HG03378 (cell line): ENCODE measurements at regions not wholly inside any gene's neighbourhood (a gene's known extent, or its start where the extent isn't known, plus 50 kb on each side); places are given as distances from the start of the nearest gene placed in this dataset.
"Not testable (repeated sequence)": the region's sequence is repeated elsewhere in the genome, so short reads cannot be mapped to it uniquely, and the experiment has no call there.

Experiments used
- ATAC-seq: cut with Tn5 transposase; IDR thresholded peaks from one replicate; pipeline ENCODE4 v1.9.1; 2021; ENCODE audit warnings: mild to moderate bottlenecking, moderate library complexity; ENCODE audit not compliant: unreplicated experiment

DNA sequence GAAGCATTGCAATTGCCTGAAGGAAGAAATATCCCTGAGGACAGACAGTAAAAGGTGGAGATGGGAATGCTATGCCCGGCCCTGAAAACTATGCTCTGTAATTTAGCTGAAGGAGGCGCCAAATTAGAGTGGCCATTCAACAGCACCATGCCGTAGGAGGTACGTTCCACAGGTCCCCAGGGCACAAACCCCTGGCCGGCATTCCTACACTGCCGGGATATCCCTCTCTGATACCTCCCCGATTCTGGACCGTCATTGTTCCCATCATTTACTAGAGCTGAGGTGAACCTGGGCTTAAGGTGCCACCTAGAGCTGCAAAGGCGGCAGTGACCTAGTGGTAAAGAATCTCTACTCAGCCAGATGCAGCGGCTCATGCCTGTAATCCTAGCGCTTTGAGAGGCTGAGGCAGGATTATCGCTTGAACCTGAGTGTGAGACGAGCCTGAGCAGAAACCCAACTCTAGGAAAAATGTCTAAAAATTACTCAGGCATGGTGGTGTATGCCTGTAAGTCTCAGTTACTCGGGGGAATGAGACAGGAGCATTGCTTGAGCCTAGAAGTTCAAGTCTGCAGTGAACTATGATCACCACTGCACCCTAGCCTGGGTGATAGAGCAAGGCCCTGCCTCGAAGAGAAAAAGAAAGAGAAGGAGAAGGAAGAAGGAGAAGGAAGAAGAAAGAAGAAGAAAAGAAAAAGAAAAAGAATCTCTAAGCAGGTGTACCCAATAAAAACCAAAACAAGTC, 53.0 kb upstream of the TNKS2 start:
- no peak for ATAC-seq

DNA sequence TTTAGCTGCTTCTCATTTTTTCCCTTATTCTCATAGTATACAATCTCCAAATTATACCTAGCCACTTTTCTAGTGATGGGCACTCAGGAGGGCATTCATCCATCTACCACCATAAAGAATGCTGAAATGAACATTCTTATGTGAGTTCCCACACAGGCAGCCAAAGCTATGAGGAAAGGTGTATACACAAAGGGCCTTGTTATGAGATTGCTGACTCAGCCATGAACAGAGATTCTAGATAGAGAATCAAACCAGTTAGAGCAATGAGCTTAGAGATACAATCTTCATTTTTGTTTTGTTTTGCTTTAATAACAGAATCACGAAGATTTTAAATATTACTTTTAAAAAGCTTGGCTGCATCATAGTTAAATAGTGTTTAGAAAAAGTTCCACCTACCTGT, 54.8 kb upstream of the TNKS2 start:
- no peak for ATAC-seq

DNA sequence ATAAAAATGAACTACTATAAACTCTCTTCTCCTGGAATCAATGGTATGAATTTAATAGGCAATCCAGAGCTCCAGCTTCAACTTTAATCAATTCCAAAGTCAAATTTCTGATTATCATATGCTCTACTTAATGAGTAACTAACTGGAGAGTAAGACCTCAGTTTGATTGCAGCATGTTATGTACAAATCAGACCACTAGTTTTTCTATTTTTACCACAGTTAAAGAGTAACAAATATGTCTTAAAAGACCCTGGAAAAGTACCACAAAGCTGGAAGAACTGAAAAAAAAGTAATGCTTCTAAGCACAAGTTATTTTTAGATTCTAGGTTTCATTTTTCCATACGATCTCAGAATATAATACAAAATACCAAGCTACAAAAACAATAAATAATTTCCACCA, 56.0 kb upstream of the TNKS2 start:
- no peak for ATAC-seq

DNA sequence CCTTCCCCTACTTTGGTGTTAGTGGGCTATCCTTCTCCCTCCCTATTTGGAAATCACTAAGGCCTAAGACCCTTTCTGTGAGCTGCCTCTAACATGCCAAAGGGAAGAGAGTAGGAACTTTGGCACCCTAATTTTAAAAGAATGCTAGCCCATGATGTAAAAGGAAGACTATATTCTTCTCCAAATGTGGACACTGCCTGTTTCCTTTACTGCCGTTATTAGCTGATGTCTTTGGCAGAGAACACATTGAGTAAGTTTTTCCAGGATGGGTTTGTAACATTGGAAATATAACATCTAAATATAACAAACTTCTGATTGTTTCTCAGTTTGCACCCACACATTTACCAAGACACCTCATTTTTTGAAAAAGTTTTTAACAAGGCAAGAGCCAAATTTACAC, 56.9 kb upstream of the TNKS2 start:
- no peak for ATAC-seq

DNA sequence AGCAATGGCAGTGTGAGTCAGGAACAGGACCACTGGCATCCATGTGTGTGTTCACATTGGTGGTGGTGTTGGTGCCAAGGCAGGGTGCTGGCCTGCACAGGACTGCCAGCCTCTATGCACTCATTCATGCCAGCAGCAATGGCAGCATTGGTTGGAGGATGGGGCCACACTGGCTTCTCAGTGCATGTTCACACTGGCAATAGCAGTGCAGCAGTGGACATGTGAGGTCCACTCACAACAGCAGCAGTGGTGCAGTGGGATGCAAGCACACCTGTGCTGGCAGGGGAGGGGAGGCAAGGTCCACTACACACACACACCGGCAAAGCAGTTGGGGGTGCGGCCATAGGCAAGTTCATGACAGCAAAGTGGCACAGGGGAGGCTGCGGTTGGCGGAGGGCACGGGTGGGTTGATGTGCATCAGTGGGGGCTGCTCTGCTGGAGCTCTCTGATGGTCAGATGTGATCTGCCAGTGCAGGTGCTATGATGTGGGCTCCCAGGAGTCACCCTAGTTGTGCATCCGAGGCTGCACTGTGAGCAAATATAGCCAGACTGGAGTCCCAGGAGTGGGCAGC, 57.8 kb upstream of the TNKS2 start:
- no peak for ATAC-seq

DNA sequence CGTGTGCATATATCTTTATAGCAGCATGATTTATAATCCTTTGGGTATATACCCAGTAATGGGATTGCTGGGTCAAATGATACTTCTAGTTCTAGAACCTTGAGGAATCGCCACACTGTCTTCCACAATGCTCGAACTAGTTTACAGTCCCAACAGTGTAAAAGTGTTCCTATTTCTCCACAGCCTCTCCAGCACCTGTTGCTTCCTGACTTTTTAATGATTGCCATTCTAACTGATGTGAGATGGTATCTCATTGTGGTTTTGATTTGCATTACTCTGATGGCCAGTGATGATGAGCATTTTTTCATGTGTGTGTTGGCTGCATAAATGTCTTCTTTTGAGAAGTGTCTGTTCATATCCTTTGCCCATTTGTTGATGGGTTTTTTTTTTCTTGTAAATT, 66.0 kb upstream of the TNKS2 start:
- not testable (repeated sequence) for ATAC-seq

DNA sequence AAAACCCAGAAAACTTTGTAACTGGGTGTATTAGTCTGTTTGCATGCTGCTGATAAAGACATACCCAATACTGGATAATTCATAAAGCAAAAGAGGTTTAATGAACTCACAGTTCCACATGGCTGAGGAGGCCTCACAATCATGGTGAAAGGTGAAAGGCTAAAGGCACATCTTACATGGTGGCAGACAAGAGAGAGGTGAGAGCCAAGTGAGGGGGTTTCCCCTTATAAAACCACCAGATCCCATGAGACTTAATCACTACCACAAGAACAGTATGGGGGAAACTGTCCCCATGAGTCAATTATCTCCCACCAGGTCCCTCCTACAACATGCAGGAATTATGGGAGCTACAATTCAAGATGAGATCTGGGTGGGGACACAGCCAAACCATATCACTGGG, 68.9 kb upstream of the TNKS2 start:
- ATAC-seq: not testable (repeated sequence)

DNA sequence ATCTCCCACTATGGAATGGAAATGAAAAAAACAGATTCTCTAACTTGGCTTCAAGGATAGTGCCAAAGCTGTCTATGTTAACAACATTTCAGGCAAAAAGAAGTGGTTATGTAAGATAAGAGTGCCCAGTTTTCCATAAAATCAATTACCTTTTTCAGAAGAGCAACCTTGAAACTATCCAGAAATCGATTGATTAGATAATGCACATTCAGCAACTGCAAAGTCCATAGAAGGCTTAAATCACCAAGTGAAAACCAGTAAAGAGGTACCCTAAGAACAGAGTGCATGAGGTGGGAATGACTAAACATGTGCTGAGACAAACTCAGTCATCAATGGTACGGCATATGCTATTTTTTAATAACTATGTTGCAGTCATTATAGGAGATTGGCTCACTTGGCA, 71.9 kb upstream of the TNKS2 start:
- ATAC-seq: no peak

DNA sequence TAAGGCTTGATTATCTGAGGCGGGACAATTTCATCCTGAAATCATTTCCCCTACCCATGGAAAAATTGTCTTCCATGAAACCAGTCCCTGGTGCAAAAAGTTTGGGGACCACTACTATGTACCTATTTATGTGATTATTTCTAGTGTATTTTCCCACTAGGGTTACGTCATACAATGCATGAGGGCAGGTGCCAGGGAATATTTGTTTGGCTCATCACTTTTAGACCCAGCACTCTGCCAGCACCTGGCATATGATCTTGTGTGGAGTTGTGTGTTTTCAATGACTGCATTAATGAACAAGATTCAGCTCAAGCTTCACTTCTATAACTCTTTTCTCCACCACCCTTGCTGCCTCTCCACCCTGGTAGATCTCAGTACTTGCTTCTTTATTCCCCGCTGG, 73.3 kb upstream of the TNKS2 start:
- ATAC-seq: no peak

DNA sequence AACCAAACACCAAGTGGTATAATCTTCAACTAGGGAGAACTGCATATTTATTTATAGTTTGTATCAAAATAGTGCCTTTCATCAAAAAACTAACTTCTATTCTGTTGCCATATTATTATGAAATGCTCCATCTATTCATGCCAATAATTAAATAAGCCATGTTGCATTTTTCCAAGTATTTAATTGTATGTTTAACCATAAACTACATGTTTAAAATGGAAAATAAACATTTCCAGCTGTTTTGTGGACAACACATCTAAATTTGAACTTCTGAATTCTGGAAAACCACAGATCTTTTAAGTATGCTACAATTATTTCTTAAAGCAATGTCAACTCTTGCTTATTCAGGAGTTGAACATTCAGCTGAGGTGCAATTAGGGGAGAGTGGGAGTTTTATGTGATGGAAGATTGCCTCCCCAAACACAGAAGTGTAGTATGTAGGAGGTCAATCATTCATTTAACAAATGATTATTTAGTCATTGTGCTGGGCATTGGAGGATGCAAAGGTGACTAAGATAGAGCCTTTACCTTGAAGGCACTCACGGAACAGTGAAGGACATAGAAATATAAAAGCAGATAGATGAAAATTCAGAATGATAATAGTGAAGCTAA, 80.7 kb upstream of the PPP1R3C start:
- ATAC-seq: no peak

DNA sequence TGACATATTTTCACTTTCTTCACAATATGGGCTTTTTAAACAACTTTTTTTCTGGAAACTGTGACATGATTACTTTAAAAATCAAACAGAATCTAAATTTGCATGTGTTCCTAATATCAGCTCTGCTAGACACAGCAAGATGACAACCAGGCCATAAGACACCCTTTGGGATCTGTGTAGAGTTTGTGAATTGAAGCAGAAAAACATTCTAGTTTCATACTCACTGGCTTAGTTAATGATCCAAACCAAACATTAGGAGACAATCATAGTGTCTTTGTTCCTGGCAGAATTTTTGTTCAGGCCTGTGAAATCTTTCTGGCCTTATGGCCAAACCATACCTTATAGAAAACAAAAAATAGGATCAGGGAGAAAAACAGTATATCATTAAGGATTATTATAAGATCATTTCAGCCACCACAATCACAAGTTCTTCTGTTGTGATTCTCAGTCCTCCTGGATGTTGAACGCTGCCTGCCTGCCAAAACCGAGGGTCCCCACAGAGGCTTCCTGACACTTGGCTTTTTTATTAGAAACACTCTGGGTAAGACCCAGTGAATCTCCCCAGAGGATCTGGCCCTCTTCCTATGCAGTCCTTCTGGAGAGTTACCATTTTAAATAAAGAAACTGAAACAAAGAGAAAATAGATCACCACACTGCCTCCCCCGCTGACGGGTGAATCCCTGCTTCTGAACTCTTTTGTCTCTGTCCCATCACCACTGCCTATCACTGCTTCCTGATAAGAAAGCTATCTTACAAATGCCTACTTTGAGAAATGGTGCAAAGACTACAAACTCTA, 79.2 kb upstream of the PPP1R3C start:
- peak; percentile 76 for ATAC-seq

DNA sequence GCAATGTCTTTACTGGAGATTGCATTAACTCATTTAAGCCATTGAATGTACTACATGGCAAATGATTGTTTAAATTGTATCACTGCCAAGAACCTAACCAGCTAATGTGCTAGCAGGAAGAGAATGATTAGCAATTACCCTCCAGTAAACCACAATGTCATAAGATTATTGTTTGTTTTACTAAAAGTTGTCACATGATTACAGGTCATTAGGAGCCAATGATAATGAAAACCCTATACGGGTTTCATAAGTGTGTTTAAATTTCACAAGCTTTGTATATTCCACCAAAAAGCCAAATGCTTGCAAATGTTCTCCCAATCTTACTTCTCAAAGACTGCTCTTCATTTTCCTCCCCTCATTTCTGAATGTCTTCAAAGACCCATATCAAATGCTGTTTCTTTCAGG, 76.5 kb upstream of the PPP1R3C start:
- no peak for ATAC-seq

DNA sequence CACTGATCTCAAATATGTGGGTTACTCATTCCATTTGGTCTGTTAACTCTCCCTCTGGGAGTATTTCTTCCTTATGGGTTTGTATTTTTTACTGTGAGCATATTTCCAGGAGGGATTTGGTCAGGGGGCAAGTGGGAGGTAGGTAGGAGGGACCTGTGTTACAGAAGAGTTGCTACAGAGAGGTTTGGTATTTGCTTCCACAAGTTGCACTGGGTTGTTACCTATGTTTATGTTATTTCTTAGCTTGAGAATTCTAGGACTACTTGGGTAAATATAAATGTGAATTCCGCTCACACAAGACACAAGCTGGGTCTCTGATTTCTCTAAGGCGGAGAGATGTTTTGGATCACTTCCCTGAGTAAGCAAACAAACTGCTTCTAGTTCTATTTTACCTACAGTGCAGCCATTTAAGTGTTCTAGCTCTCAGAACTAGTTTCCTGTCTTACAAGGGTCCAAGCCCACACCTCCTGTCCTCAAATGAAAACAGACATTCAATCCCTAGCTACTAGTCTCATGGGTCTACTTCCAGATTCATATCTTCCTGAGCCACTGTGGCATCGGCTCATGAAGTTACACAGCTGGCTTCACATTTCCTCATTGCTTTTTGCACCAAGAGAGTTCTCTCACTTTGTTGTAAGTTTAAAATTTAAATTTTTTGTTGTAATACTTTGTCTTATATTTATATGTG, 75.4 kb upstream of the PPP1R3C start:
- no peak for ATAC-seq

DNA sequence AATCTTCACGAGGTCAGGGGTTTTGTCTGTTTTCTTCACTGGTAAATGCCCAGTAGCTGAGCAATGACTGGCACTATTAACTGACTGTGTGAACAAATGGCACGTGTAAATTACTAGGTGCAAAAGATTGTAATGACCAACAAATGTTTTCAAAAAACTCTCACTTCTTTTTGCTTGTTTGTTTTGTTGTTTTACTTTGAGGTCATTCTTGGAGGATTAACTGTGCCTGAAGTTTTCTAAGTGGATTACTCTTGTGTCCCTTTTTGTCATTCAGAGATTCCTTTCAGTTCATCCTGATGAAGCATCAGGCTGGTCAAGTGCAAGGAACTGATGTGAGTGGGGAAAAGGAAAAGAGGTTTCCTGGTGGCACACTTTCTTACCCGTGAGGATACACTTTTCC, 74.4 kb upstream of the PPP1R3C start:
- ATAC-seq: no peak

DNA sequence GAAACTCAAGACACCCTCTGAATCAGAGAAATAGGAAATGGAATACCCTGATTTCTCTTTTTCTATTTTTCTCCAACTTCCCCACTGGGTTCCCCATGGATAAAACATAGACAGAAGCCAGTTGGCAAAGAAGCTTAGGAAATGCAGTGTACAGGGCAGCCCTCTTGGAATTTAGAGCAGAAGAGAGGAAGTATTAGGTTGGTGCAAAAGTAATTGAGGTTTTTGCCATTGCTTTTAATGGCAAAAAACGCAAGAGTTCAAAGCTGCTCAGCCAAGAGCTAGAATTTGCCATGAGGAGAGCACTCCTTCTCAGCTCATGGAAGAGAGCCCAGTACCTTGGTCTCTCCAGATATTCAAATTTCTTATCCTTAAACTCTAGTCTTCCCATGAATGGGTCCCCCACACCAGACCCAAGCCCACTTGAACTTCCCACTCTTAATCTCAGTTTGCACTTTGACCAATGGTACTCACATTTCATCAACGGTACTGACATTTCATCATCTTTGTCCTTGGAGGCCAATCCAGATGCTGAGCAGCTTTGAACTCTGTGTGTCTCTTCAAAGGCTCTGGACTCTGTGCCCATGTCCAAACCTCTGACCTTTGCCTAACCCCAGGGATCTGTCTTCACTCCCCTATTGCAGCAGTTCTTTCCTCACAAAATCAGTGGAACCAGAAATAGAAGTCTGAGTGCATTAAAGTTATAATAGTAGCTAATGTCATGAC, 73.2 kb upstream of the PPP1R3C start:
- no peak for ATAC-seq

DNA sequence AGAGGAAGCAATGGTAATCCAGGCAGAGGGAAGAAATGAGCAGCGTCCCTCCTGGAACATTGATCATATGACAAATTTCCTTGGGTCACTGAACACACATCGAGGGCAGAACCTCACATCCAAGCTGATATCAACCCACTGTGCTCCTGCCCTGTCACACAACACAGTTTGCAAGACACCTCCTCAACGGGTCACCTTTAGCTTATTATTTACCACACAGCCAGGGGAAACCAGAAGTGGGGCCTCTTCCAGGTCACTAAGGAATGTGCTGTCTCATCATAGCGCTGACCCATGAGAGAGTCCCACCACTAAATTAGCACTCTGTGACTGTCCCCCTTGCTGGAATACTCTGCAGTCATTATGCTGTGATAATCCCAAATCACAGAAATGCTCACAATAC, 69.7 kb upstream of the PPP1R3C start:
- ATAC-seq: no peak

DNA sequence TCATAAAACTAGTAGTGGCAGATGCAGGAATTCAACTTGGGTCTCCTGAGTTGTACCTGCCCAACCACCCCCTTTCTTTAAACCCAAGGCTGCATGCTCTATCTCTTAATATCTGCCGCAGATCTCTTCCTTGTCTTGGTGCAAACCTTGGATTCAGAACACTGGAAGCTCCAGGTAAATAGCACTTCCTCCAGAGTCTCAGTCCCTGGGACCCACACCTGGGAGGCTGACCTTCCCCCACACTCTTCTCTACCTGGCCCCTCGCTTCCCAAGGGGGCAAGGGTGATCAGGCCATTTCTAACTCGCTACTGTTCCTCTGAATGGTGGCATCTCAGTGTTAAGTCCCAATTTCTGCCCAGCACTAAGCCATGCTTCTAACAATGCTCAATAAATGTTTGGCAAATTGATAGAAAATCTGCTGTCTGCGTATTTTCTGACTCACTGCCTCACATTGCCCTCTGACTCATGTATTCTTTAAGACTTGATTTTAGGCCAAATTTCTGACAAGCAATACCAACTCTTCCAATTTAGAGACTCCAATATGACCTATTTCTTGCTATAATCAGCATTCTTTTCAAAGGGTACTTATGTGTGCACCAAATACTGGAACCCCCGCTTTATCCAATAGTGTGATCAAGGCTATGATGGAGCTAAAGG, 68.0 kb upstream of the PPP1R3C start:
- ATAC-seq: no peak

DNA sequence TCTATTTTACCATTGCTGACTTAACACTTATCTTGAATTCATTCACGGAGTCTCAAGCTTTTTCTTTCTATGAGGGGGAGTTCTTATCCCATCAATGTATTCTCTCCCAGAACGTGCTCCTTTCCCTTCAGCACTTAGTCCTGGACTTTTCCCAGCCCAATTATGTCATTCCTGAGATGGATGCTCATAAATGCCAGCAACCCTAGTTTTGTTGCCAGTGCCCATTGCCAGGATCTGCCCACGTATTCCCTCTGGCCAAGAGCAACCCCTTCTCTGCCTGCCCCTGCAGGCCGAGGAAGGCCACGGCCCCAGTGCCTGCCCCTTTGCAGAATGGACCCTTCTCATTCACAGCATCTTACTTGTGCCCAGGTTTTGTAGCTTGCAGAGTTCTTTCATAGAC, 67.4 kb upstream of the PPP1R3C start:
- no peak for ATAC-seq

DNA sequence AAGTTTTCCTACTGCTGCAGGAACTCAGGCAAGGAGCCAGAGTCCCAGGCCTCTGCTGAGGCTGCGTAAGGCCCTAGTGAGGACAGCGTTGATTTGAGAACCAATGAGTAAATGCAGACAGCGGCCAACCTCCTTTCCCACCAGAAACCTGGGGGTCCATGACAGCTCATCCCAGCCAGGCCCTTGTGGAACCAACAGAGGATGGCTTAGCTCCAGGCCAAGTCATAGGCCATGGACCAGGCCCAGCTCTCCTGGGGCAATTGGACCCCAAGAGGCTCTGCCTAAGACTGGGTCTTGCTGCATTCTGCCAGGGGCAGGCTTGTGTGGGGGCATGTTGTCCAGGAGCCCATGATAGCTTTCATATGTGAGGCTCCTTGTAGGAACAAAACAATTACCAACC, 65.4 kb upstream of the PPP1R3C start:
- no peak for ATAC-seq

DNA sequence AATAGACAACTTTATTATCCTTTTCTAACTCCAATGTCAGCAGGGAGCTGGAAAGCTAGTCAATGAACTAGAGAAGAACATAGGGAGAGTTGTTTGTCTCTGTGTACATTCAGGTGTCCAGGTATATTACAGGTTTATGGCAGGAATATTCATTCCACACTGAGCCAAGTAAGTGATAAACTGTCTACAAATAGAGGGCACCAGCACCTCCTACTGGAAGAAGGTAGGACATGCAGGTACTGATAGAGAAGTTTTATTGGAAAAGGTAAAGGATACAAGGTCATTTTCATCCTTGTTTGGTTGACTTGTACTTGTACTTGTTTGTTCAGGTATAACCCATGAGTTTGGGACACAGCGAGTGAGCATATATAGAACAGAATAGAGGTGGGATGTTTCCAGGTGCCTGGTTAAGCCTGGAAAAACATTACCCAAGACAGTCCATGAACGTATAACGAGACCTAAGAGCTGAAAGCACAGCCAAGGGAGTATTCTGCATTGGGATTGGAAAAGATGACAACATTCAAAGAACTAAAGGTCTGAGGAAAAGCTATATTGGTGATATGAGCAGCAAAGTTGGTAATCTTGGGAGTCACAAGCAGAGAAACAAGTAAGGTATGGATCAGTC, 61.4 kb upstream of the PPP1R3C start:
- no peak for ATAC-seq
